ENCODE measurements at regions not wholly inside any gene's neighbourhood (a gene's known extent, or its start where the extent isn't known, plus 50 kb on each side); places are given as distances from the start of the nearest gene placed in this dataset.

- in situ Hi-C loops (cut with HindIII; ENCODE audit: low pct_ligation_motif_present, low sequenced_read_pairs), result no loop called here
- H3K27ac ChIP-seq, result no peak overlapping the region
- no peaks in the 10 kb centered on the region for H3K27me3 ChIP-seq (replicated peaks)
- no peaks in the 10 kb centered on the region for H3K36me3 ChIP-seq (replicated peaks)
- TF ChIP-seq CTCF (IDR thresholded peaks at IDR 0.05; ENCODE audit: low read depth, low read length, missing control alignments), result no peak
- DNase-seq, result no peak
- H3K4me3 ChIP-seq (ENCODE audit: low read depth, low read length), result peak overlapping the region; percentile 41
Measured at GRCh38 chr2:120576509-120577474, 158.9 kb upstream of the GLI2 start.

GRCh38 chr2:120577721-120578295 is 157.9 kb upstream of the GLI2 start:
- H3K27me3 ChIP-seq (replicated peaks), result no peaks in the 10 kb centered on the region
- DNase-seq, result no peak
- no peak for TF ChIP-seq CTCF (IDR thresholded peaks at IDR 0.05; ENCODE audit: low read depth, low read length, missing control alignments)
- H3K27ac ChIP-seq, result no peak overlapping the region
- in situ Hi-C loops (cut with HindIII; ENCODE audit: low pct_ligation_motif_present, low sequenced_read_pairs), result no loop called here
- no peak overlapping the region for H3K4me3 ChIP-seq (ENCODE audit: low read depth, low read length)
- H3K36me3 ChIP-seq (replicated peaks), result no peaks in the 10 kb centered on the region

- Histone ChIP-seq H3K36me3 (replicated peaks) (no peaks in the 10 kb centered on the region), H3K27ac (no peak overlapping the region), H3K27me3 (replicated peaks) (no peaks in the 10 kb centered on the region), H3K4me3 (ENCODE audit: low read depth, low read length) (no peak overlapping the region)
- no peak for DNase-seq
- in situ Hi-C loops (cut with HindIII; ENCODE audit: low pct_ligation_motif_present, low sequenced_read_pairs), result no loop called here
- TF ChIP-seq CTCF (IDR thresholded peaks at IDR 0.05; ENCODE audit: low read depth, low read length, missing control alignments), result no peak
Measured at GRCh38 chr2:120578576-120579352, 156.9 kb upstream of the GLI2 start.

- no peak for DNase-seq
- in situ Hi-C loops (cut with HindIII; ENCODE audit: low pct_ligation_motif_present, low sequenced_read_pairs), result no loop called here
- no peak for TF ChIP-seq CTCF (IDR thresholded peaks at IDR 0.05; ENCODE audit: low read depth, low read length, missing control alignments)
- Histone ChIP-seq H3K27me3 (replicated peaks) (no peaks in the 10 kb centered on the region), H3K4me3 (ENCODE audit: low read depth, low read length) (no peak overlapping the region), H3K27ac (no peak overlapping the region), H3K36me3 (replicated peaks) (no peaks in the 10 kb centered on the region)
Measured at GRCh38 chr2:120579916-120580685, 155.6 kb upstream of the GLI2 start.

- in situ Hi-C loops (cut with HindIII; ENCODE audit: low pct_ligation_motif_present, low sequenced_read_pairs), result no loop called here
- Histone ChIP-seq H3K4me3 (ENCODE audit: low read depth, low read length) (no peak overlapping the region), H3K27ac (no peak overlapping the region), H3K27me3 (replicated peaks) (no peaks in the 10 kb centered on the region), H3K36me3 (replicated peaks) (no peaks in the 10 kb centered on the region)
- no peak for TF ChIP-seq CTCF (IDR thresholded peaks at IDR 0.05; ENCODE audit: low read depth, low read length, missing control alignments)
- no peak for DNase-seq
Measured at GRCh38 chr2:120580709-120581108, 155.0 kb upstream of the GLI2 start.
